Erythroblast (primary cell): ENCODE measurements at regions not wholly inside any gene's neighbourhood (a gene's known extent, or its start where the extent isn't known, plus 50 kb on each side); places are given as distances from the start of the nearest gene placed in this dataset.

Experiments
- DNase-seq, 2 experiments: peaks; one replicate each; lab custom pipeline; 2025; lab: John Stamatoyannopoulos, UW
- GATA1 ChIP-seq: IDR thresholded peaks from 2 replicates; pipeline ENCODE4 v1.6.1; 2011; ENCODE audit warnings: low read depth, mild to moderate bottlenecking, control low read depth, low read length, moderate library complexity
- POLR2A ChIP-seq: IDR thresholded peaks from 2 replicates; pipeline ENCODE4 v1.6.1; 2011; ENCODE audit warnings: mild to moderate bottlenecking, low read length

GRCh38 chr2:145303536-145303935, 783.6 kb upstream of the ZEB2 start:
- TF ChIP-seq POLR2A (no peak), GATA1 (no peak)
- DNase-seq = no peak

GRCh38 chr2:145302886-145303285, 783.0 kb upstream of the ZEB2 start:
- no peak for DNase-seq
- TF ChIP-seq POLR2A = no peak

GRCh38 chr2:145302451-145302850, 782.5 kb upstream of the ZEB2 start:
- TF ChIP-seq GATA1 (no peak), POLR2A (no peak)

GRCh38 chr2:145299368-145299767, 779.4 kb upstream of the ZEB2 start:
- TF ChIP-seq GATA1 = no peak
- TF ChIP-seq POLR2A = no peak
- no peak for DNase-seq

More at GRCh38 chr2:145302451-145302850, 782.5 kb upstream of the ZEB2 start:
- DNase-seq = no peak

GRCh38 chr2:145292166-145292565, 772.2 kb upstream of the ZEB2 start:
- TF ChIP-seq GATA1 (no peak), POLR2A (no peak)
- no peak for DNase-seq

- TF ChIP-seq POLR2A (no peak), GATA1 (no peak)
- no peak for DNase-seq
Observed at GRCh38 chr2:145290986-145291385, 771.1 kb upstream of the ZEB2 start.

- no peak for TF ChIP-seq POLR2A
- TF ChIP-seq GATA1 = no peak
- no peak for DNase-seq
Observed at GRCh38 chr2:145289946-145290345, 770.0 kb upstream of the ZEB2 start.

GRCh38 chr2:145288650-145289496, 769.0 kb upstream of the ZEB2 start:
- TF ChIP-seq POLR2A (no peak), GATA1 (no peak)
- DNase-seq = peak in 1 of 2 experiments; percentile 6

GRCh38 chr2:145287736-145288135, 767.8 kb upstream of the ZEB2 start:
- no peak for TF ChIP-seq GATA1
- no peak for TF ChIP-seq POLR2A
- no peak for DNase-seq

- no peak for DNase-seq
- no peak for TF ChIP-seq GATA1
- no peak for TF ChIP-seq POLR2A
Observed at GRCh38 chr2:145286716-145287275, 766.9 kb upstream of the ZEB2 start.

GRCh38 chr2:145284551-145284950, 764.6 kb upstream of the ZEB2 start:
- TF ChIP-seq GATA1 (no peak), POLR2A (no peak)
- no peak for DNase-seq

- no peak for DNase-seq
- TF ChIP-seq GATA1 (no peak), POLR2A (no peak)
Observed at GRCh38 chr2:145283131-145283530, 763.2 kb upstream of the ZEB2 start.

GRCh38 chr2:145277922-145278321, 758.0 kb upstream of the ZEB2 start:
- no peak for DNase-seq

GRCh38 chr2:145273840-145274239, 753.9 kb upstream of the ZEB2 start:
- peak; percentile 7 to 32 for DNase-seq

More at GRCh38 chr2:145277922-145278321, 758.0 kb upstream of the ZEB2 start:
- TF ChIP-seq GATA1 (no peak), POLR2A (no peak)

GRCh38 chr2:145268931-145269330, 749.0 kb upstream of the ZEB2 start:
- no peak for TF ChIP-seq POLR2A
- TF ChIP-seq GATA1 = no peak
- no peak for DNase-seq

More at GRCh38 chr2:145273840-145274239, 753.9 kb upstream of the ZEB2 start:
- TF ChIP-seq POLR2A = no peak
- no peak for TF ChIP-seq GATA1
